PC-9 (cell line): ENCODE measurements at regions not wholly inside any gene's neighbourhood (a gene's known extent, or its start where the extent isn't known, plus 50 kb on each side); places are given as distances from the start of the nearest gene placed in this dataset.

Experiments used
- EZH2 ChIP-seq: fragments of 200-600 bp; sonication (generic); IDR thresholded peaks from 2 replicates; pipeline ENCODE4 v1.8.0; 2017; ENCODE audit warnings: antibody characterized with exemption, low read depth
- TF ChIP-seq, protein P1 (sequence below): fragments of 200-600 bp; sonication (generic); conservative IDR thresholded peaks from 2 replicates; pipeline ENCODE4 v1.6.1; 2017; ENCODE audit warnings: mixed run types, antibody characterized with exemption, mild to moderate bottlenecking, moderate library complexity

- TF ChIP-seq, protein P1, sequence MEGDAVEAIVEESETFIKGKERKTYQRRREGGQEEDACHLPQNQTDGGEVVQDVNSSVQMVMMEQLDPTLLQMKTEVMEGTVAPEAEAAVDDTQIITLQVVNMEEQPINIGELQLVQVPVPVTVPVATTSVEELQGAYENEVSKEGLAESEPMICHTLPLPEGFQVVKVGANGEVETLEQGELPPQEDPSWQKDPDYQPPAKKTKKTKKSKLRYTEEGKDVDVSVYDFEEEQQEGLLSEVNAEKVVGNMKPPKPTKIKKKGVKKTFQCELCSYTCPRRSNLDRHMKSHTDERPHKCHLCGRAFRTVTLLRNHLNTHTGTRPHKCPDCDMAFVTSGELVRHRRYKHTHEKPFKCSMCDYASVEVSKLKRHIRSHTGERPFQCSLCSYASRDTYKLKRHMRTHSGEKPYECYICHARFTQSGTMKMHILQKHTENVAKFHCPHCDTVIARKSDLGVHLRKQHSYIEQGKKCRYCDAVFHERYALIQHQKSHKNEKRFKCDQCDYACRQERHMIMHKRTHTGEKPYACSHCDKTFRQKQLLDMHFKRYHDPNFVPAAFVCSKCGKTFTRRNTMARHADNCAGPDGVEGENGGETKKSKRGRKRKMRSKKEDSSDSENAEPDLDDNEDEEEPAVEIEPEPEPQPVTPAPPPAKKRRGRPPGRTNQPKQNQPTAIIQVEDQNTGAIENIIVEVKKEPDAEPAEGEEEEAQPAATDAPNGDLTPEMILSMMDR: no peak
- no peak for TF ChIP-seq EZH2
Observed at GRCh38 chr12:68461645-68462044, 129.5 kb upstream of the MDM1 start.
